T-helper 2 cell treated with Interferon-gamma antibody and Interleukin-4, amounts not matched to agents 100 ng/mL and 5 ng/mL, for 36 hours (primary cell): ENCODE measurements at regions not wholly inside any gene's neighbourhood (a gene's known extent, or its start where the extent isn't known, plus 50 kb on each side); places are given as distances from the start of the nearest gene placed in this dataset.

Experiments
- intact Hi-C: fragments of 100-400 bp; cut with micrococcal nuclease; formaldehyde crosslinking; loops from one replicate; pipeline ENCODE4 v1.15.1; 2023

DNA sequence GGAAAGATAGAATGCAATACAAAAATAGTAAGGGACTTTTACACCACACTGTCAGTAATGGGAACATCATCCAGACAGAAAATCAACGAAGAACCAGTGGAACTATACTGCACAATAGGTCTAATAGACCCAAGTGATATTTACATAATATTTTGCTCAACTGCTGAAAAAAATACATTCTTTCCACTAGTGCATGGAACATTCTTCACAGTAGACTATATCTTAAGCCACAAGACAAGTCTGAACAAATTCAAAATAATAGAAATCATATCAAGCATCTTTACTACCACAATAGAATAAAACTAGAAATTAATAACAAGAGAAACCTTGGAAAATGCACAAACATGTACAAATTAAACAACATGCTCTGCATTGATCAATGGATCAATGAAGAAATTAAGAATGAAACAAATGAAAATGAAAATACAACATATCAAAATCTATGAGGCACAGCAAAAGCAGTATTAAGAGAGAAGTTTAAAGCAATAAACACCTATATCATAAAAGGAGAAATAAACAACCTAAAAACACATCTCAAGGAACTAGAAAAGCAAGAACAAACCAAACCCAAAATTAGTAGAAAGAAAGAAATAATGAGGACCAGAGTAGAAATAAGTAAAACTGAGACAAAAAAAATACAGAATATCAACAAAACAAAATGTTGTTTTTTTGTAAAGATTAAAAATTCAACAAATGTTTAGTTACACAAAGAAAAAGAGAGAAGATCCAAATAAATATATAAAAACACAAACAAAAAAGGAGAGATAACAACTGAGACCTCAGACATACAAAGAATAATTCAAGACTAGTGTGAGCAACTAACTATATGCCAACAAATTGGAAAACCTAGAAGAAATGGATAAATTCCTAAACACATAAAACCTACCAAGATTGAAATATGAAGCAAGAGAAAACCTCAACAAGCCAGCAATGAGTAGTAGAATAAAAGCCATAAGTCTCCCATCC, 51.5 kb upstream of the ANTXR2 start:
- intact Hi-C loops: loop anchor here (1.0 to 5.0 kb wide), 9 partner anchors 15 to 522 kb away; partner anchors contain the start of gene ANTXR2
